K562 (cell line): ENCODE measurements at regions not wholly inside any gene's neighbourhood (a gene's known extent, or its start where the extent isn't known, plus 50 kb on each side); places are given as distances from the start of the nearest gene placed in this dataset.

Source experiments
- ATAC-seq: fragments of 200-7000 bp; cut with Tn5 transposase; 3 replicates; pipeline ENCODE4 v1.9.1; 2020; ENCODE audit warnings: moderate library complexity
- BruUV-seq: library from RNA; stranded (reverse); fragments of 400-500 nt; replicated peaks from 2 replicates; lab custom pipeline; 2021; lab: Mats Ljungman, UMichigan
- CTCF ChIA-PET: fragments of 300-600 bp; formaldehyde crosslinking; extraction: SDS; loops from one replicate; lab custom pipeline; 2021; ENCODE audit warnings: low intra/inter-chr PET ratio; lab: Yijun Ruan, JAX
- POLR2A ChIA-PET: fragments of 300-600, 350-650 bp; sonication (Branson Sonifier 250); formaldehyde crosslinking; extraction: SDS; loops from one replicate; lab custom pipeline; 2021; ENCODE audit warnings: antibody characterized with exemption, inconsistent platforms; lab: Yijun Ruan, JAX
- DNase-seq, 4 experiments: peaks; one replicate each; pipeline versions ENCODE4 v3.0.0 to v3.0.0-alpha.2; 2011 to 2018; ENCODE audit warnings: low spot score in 3 of 4, mixed read lengths in 3 of 4; ENCODE audit errors: extremely low read depth in 1 of 4
- FAIRE-seq: peaks from 2 replicates; lab custom pipeline; 2011; peaks lifted over from hg19 to GRCh38; lab: Jason Lieb, UNC
- H2AFZ ChIP-seq: 2 replicates; pipeline ENCODE4 v1.6.0; 2011; ENCODE audit warnings: low read depth, low read length, control low read depth, inconsistent platforms
- H3K27ac ChIP-seq: fragments of 200-600 bp; 3 replicates; pipeline ENCODE4 v1.8.0; 2011; ENCODE audit warnings: low read depth, mild to moderate bottlenecking, control low read depth, inconsistent platforms, low read length, moderate library complexity, mixed read lengths; ENCODE audit errors: extremely low read depth
- H3K27me3 ChIP-seq, 2 experiments: fragments of 300-600 bp in 1 of 2; 2 replicates in 1 of 2; 3 replicates in 1 of 2; pipeline versions ENCODE4 v1.6.0 to v1.8.0; 2011; ENCODE audit warnings: inconsistent platforms in 2 of 2, low read length in 2 of 2, mild to moderate bottlenecking in 1 of 2, mixed read lengths in 1 of 2, moderate library complexity in 1 of 2; ENCODE audit not compliant: control insufficient read depth in 2 of 2, insufficient read depth in 2 of 2
- H3K36me3 ChIP-seq: fragments of 300-600 bp; 3 replicates; pipeline ENCODE4 v1.8.0; 2011; ENCODE audit warnings: mild to moderate bottlenecking, low read length, inconsistent platforms; ENCODE audit not compliant: control insufficient read depth, insufficient read depth
- H3K4me1 ChIP-seq, 2 experiments: fragments of 200-600 bp in 1 of 2; replicated peaks in 1 of 2; 2 replicates in 1 of 2; 3 replicates in 1 of 2; pipeline versions ENCODE4 v1.5.1 to v1.8.0; 2011; ENCODE audit warnings: inconsistent platforms in 2 of 2, low read length in 2 of 2, mild to moderate bottlenecking in 1 of 2, mixed read lengths in 1 of 2, moderate library complexity in 1 of 2; ENCODE audit not compliant: control insufficient read depth in 2 of 2, insufficient read depth in 2 of 2
- H3K4me2 ChIP-seq: 2 replicates; pipeline ENCODE4 v1.6.1; 2011; ENCODE audit warnings: low read length, control low read depth, inconsistent platforms, mixed read lengths; ENCODE audit not compliant: insufficient read depth
- H3K4me3 ChIP-seq: fragments of 200-600 bp; sonication (generic), shearing (Covaris generic); 2 replicates; pipeline ENCODE4 v1.5.1; 2016; ENCODE audit warnings: control low read depth, inconsistent platforms
- H3K79me2 ChIP-seq: fragments of 200-600 bp; 3 replicates; pipeline ENCODE4 v1.8.0; 2011; ENCODE audit warnings: low read length, inconsistent platforms; ENCODE audit not compliant: control insufficient read depth, insufficient read depth
- H3K9ac ChIP-seq, 2 experiments: 2 replicates each; pipeline versions ENCODE4 v1.6.0 to v1.6.1; 2011; ENCODE audit warnings: low read depth in 2 of 2, low read length in 2 of 2, control low read depth in 1 of 2, inconsistent platforms in 1 of 2, mild to moderate bottlenecking in 1 of 2, mixed read lengths in 1 of 2; ENCODE audit not compliant: insufficient read depth in 1 of 2
- H3K9me1 ChIP-seq: one replicate; pipeline ENCODE4 v1.6.0; 2011; ENCODE audit warnings: inconsistent platforms, mild to moderate bottlenecking, low read length, moderate library complexity; ENCODE audit not compliant: control insufficient read depth, insufficient read depth
- H3K9me3 ChIP-seq: replicated peaks from 2 replicates; pipeline ENCODE4 v1.5.1; 2011; ENCODE audit warnings: low read depth, low read length, inconsistent platforms; ENCODE audit not compliant: control insufficient read depth, insufficient read depth
- H4K20me1 ChIP-seq: replicated peaks from 2 replicates; pipeline ENCODE4 v1.6.1; 2011; ENCODE audit warnings: low read length, inconsistent platforms, mixed read lengths; ENCODE audit not compliant: control insufficient read depth, insufficient read depth
- HMG20A ChIP-seq: fragments of 450-650 bp; formaldehyde crosslinking; conservative IDR thresholded peaks from 2 replicates; pipeline ENCODE4 v1.4.0; 2020; ENCODE audit warnings: mild to moderate bottlenecking, mixed read lengths
- HNRNPH1 ChIP-seq: fragments of 200-400 bp; formaldehyde crosslinking; optimal IDR thresholded peaks from 2 replicates; pipeline ENCODE3; 2017; ENCODE audit warnings: low read depth, mild to moderate bottlenecking, low read length, moderate library complexity
- MEIS2 ChIP-seq: fragments of 450-650 bp; IDR thresholded peaks from 2 replicates; pipeline ENCODE4 v1.6.1; 2014; ENCODE audit warnings: mild to moderate bottlenecking; ENCODE audit not compliant: partially characterized antibody
- PHB ChIP-seq: fragments of 250-450 bp; sonication (Bioruptor Pico); IDR thresholded peaks from 2 replicates; pipeline ENCODE4 v1.5.0; 2021
- SMARCA5 ChIP-seq: fragments of 450-650 bp; IDR thresholded peaks from 2 replicates; pipeline ENCODE4 v1.6.1; 2016
- WGBS: fragments of 100-300 bp; shearing (Covaris generic); methylation state at CpG from one replicate; pipeline ENCODE4 v1.1.6; 2016; ENCODE audit warnings: low coverage, mixed read lengths; ENCODE audit not compliant: insufficient coverage; ENCODE audit errors: missing lambda C conversion rate; 5-methylcytosine and 5-hydroxymethylcytosine counted together
- in situ Hi-C: fragments of 300-500 bp; cut with MboI; formaldehyde crosslinking; loops from 4 replicates; pipeline ENCODE4 v1.15.0; 2018; ENCODE audit warnings: inconsistent platforms, mixed read lengths
- intact Hi-C: fragments of 100-400 bp; cut with micrococcal nuclease; formaldehyde crosslinking; loops from 2 replicates; pipeline ENCODE4 v1.14.2; 2022
- TF ChIP-seq, protein P1 (sequence below): fragments of 450-650 bp; formaldehyde crosslinking; IDR thresholded peaks from 2 replicates; pipeline ENCODE4 v1.4.0; 2020; ENCODE audit warnings: mild to moderate bottlenecking, moderate library complexity
- TF ChIP-seq, protein P2 (sequence below), 2 experiments: fragments of 450-650 bp in 1 of 2; sonication (generic) in 1 of 2; formaldehyde crosslinking in 1 of 2; IDR thresholded peaks in 1 of 2; conservative IDR thresholded peaks in 1 of 2; 2 replicates each; pipeline versions ENCODE4 v1.6.1 to v1.8.1; 2016 to 2023; ENCODE audit warnings: mild to moderate bottlenecking in 2 of 2, moderate library complexity in 2 of 2, inconsistent platforms in 1 of 2, missing genetic modification reagents in 1 of 2

DNA sequence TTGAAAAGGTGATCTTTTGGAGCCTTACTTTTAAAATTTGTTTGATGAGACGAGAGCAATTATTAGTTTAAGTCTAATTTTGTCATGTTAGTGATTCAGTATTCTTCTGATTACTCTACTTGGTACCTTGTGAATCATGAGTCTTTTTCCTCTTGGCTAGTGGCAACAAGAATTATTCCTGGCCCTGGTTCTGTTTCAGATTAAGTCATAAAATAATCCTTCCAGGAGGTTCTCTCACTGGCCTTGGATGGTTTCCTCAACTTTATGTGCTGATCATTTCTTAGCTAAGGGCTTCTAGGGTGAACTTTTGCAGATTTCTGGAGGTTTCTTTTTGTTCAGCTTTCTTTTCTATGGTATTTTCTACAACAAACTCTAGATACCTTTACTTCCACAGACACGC is 741.8 kb upstream of the LUZP2 start:
- intact Hi-C loops (no loop called here), in situ Hi-C loops (no loop called here)
- H3K4me3 ChIP-seq: no peak overlapping the region
- no peaks in the 10 kb centered on the region for H3K4me1 ChIP-seq
- no peak overlapping the region for H3K4me2 ChIP-seq
- BruUV-seq: no TSS peak
- TF ChIP-seq PHB: no peak
- no peak for TF ChIP-seq SMARCA5
- TF ChIP-seq HMG20A (CRISPR knock-in tag): no peak
- TF ChIP-seq, protein P1, sequence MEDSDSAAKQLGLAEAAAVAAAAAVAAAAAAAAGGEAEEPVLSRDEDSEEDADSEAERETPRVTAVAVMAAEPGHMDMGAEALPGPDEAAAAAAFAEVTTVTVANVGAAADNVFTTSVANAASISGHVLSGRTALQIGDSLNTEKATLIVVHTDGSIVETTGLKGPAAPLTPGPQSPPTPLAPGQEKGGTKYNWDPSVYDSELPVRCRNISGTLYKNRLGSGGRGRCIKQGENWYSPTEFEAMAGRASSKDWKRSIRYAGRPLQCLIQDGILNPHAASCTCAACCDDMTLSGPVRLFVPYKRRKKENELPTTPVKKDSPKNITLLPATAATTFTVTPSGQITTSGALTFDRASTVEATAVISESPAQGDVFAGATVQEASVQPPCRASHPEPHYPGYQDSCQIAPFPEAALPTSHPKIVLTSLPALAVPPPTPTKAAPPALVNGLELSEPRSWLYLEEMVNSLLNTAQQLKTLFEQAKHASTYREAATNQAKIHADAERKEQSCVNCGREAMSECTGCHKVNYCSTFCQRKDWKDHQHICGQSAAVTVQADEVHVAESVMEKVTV (CRISPR knock-in tag): no peak
- TF ChIP-seq HNRNPH1: no peak
- TF ChIP-seq MEIS2: no peak
- TF ChIP-seq, protein P2, sequence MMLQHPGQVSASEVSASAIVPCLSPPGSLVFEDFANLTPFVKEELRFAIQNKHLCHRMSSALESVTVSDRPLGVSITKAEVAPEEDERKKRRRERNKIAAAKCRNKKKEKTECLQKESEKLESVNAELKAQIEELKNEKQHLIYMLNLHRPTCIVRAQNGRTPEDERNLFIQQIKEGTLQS (IDR thresholded peaks at IDR 0.05): no peak
- TF ChIP-seq, protein P2 (CRISPR knock-in tag; conservative IDR thresholded peaks at IDR 0.05): no peak
- no peaks in the 10 kb centered on the region for H4K20me1 ChIP-seq
- H3K9me1 ChIP-seq: no peaks in the 10 kb centered on the region
- ATAC-seq (no peak), DNase-seq (no peak), FAIRE-seq (no peak)
- H2AFZ ChIP-seq: no peak overlapping the region
- no peaks in the 10 kb centered on the region for H3K27me3 ChIP-seq
- H3K27ac ChIP-seq: no peak overlapping the region
- no peaks in the 10 kb centered on the region for H3K36me3 ChIP-seq
- ChIA-PET POLR2A (no interaction called here), CTCF (no interaction called here)
- H3K9me3 ChIP-seq: no peaks in the 10 kb centered on the region
- no peak overlapping the region for H3K9ac ChIP-seq
- 0% methylated on average over 2 of the region's 2 CpGs for WGBS
- no peaks in the 10 kb centered on the region for H3K79me2 ChIP-seq
